Left lung (tissue), 4 donors: ENCODE measurements at regions not wholly inside any gene's neighbourhood (a gene's known extent, or its start where the extent isn't known, plus 50 kb on each side); places are given as distances from the start of the nearest gene placed in this dataset.

Experiments
- ATAC-seq: fragments of 200-7000 bp; cut with Tn5 transposase; one replicate; pipeline ENCODE4 v1.9.1; 2020; ENCODE audit warnings: moderate library complexity
- DNase-seq, 4 donors: peaks; one replicate each; pipeline ENCODE4 v3.0.0-alpha.2; 2013 to 2020
- H3K27ac ChIP-seq, 2 donors: fragments of 200-600 bp; sonication (generic) in 1 of 2; one replicate each; pipeline versions ENCODE4 v1.5.0 to v1.8.0; 2020 to 2021
- H3K27me3 ChIP-seq, 2 donors: fragments of 200-600 bp; sonication (generic) in 1 of 2; one replicate each; pipeline versions ENCODE4 v1.5.0 to v1.8.0; 2020 to 2021
- H3K36me3 ChIP-seq, 2 donors: fragments of 200-600 bp; sonication (generic) in 1 of 2; one replicate each; pipeline versions ENCODE4 v1.5.0 to v1.8.0; 2020 to 2021
- H3K4me1 ChIP-seq, 2 donors: fragments of 200-600 bp; one replicate each; pipeline ENCODE4 v1.8.0; 2021
- H3K4me3 ChIP-seq, 2 donors: fragments of 200-600 bp; sonication (generic) in 1 of 2; one replicate each; pipeline versions ENCODE4 v1.5.0 to v1.8.0; 2020 to 2021; ENCODE audit warnings: mild to moderate bottlenecking in 1 of 2
- H3K9me3 ChIP-seq, 2 donors: fragments of 200-600 bp; sonication (generic) in 1 of 2; one replicate each; pipeline versions ENCODE4 v1.5.0 to v1.8.0; 2020 to 2021
- CTCF ChIP-seq, 2 donors: fragments of 200-600 bp; sonication (generic) in 1 of 2; IDR thresholded peaks; one replicate each; pipeline versions ENCODE4 v1.5.0 to v1.8.0; 2021; ENCODE audit warnings: antibody characterized with exemption in 2 of 2
- intact Hi-C, 2 donors: fragments of 100-400 bp; cut with DNase I; formaldehyde crosslinking; loops; one replicate each; pipeline versions ENCODE4 v1.11.2 to v1.14.2; 2022
- donor health status: DM: no; HTN: yes; CAD: no.
- donor health status: DM: no; HTN: no; CAD: no.

- no peak for TF ChIP-seq CTCF (IDR thresholded peaks at IDR 0.05)
- intact Hi-C loops, result no loop called here
- Histone ChIP-seq H3K4me1 (no peaks in the 10 kb centered on the region), H3K27ac (no peak overlapping the region), H3K36me3 (no peaks in the 10 kb centered on the region), H3K9me3 (peaks cover 0 to 4% of the 10 kb centered on the region in 2 donors), H3K4me3 (no peak overlapping the region), H3K27me3 (no peaks in the 10 kb centered on the region)
- ATAC-seq (no peak), DNase-seq (no peak)
These were observed 124.8 kb downstream of the C1D start for GRCh38 chr2:67938053-67938452.

- intact Hi-C loops, result no loop called here
- ATAC-seq, result no peak
- H3K36me3 ChIP-seq, result no peaks in the 10 kb centered on the region
- H3K27me3 ChIP-seq, result no peaks in the 10 kb centered on the region
- peaks cover 0 to 11% of the 10 kb centered on the region in 2 donors for H3K9me3 ChIP-seq
- no peak overlapping the region for H3K27ac ChIP-seq
- TF ChIP-seq CTCF (IDR thresholded peaks at IDR 0.05), result no peak
- H3K4me3 ChIP-seq, result no peak overlapping the region
- DNase-seq, result no peak
- no peaks in the 10 kb centered on the region for H3K4me1 ChIP-seq
These were observed 117.7 kb downstream of the C1D start for GRCh38 chr2:67945056-67945455.

- intact Hi-C loops, result no loop called here
- no peak overlapping the region for H3K27ac ChIP-seq
- no peaks in the 10 kb centered on the region for H3K27me3 ChIP-seq
- peaks cover 0 to 11% of the 10 kb centered on the region in 2 donors for H3K9me3 ChIP-seq
- H3K36me3 ChIP-seq, result no peaks in the 10 kb centered on the region
- no peak for TF ChIP-seq CTCF (IDR thresholded peaks at IDR 0.05)
- H3K4me3 ChIP-seq, result no peak overlapping the region
- ATAC-seq (no peak), DNase-seq (no peak)
- H3K4me1 ChIP-seq, result no peaks in the 10 kb centered on the region
These were observed 116.9 kb downstream of the C1D start for GRCh38 chr2:67945940-67946339.

GRCh38 chr2:67948057-67948456 lies 114.7 kb downstream of the C1D start:
- TF ChIP-seq CTCF (IDR thresholded peaks at IDR 0.05), result no peak
- Histone ChIP-seq H3K36me3 (no peaks in the 10 kb centered on the region), H3K4me1 (no peaks in the 10 kb centered on the region), H3K27me3 (no peaks in the 10 kb centered on the region), H3K9me3 (peaks cover 0 to 7% of the 10 kb centered on the region in 2 donors), H3K4me3 (no peak overlapping the region), H3K27ac (no peak overlapping the region)
- DNase-seq, result no peak
- intact Hi-C loops, result no loop called here
- no peak for ATAC-seq

- Histone ChIP-seq H3K4me3 (no peak overlapping the region), H3K9me3 (peaks cover 0 to 3% of the 10 kb centered on the region in 2 donors), H3K36me3 (no peaks in the 10 kb centered on the region), H3K4me1 (no peaks in the 10 kb centered on the region), H3K27me3 (no peaks in the 10 kb centered on the region), H3K27ac (no peak overlapping the region)
- no peak for DNase-seq
- TF ChIP-seq CTCF (IDR thresholded peaks at IDR 0.05), result no peak
- ATAC-seq, result no peak
- intact Hi-C loops, result no loop called here
These were observed 114.3 kb downstream of the C1D start for GRCh38 chr2:67948506-67948905.
